Ishikawa (cell line): ENCODE measurements at regions not wholly inside any gene's neighbourhood (a gene's known extent, or its start where the extent isn't known, plus 50 kb on each side); places are given as distances from the start of the nearest gene placed in this dataset.

Source experiments
- CEBPB ChIP-seq: IDR thresholded peaks from 2 replicates; pipeline ENCODE4 v1.6.1; 2012
- CREB1 ChIP-seq: IDR thresholded peaks from 2 replicates; pipeline ENCODE4 v1.6.1; 2012; ENCODE audit warnings: low read depth
- EGR1 ChIP-seq: IDR thresholded peaks from 2 replicates; pipeline ENCODE4 v1.6.1; 2012
- EP300 ChIP-seq: IDR thresholded peaks from 2 replicates; pipeline ENCODE4 v1.6.1; 2012; ENCODE audit warnings: borderline replicate concordance
- FOXM1 ChIP-seq: IDR thresholded peaks from 2 replicates; pipeline ENCODE4 v1.6.1; 2012; ENCODE audit warnings: low read depth, borderline replicate concordance
- NFIC ChIP-seq: IDR thresholded peaks from 2 replicates; pipeline ENCODE4 v1.6.1; 2012
- RAD21 ChIP-seq: IDR thresholded peaks from 2 replicates; pipeline ENCODE4 v1.6.1; 2012; ENCODE audit warnings: low read depth
- TAF1 ChIP-seq: IDR thresholded peaks from 2 replicates; pipeline ENCODE4 v1.6.1; 2012; ENCODE audit warnings: low read depth, mild to moderate bottlenecking
- TCF12 ChIP-seq: IDR thresholded peaks from 2 replicates; pipeline ENCODE4 v1.6.1; 2012; ENCODE audit warnings: low read depth
- TEAD4 ChIP-seq: IDR thresholded peaks from 2 replicates; pipeline ENCODE4 v1.6.1; 2012
- YY1 ChIP-seq: IDR thresholded peaks from 2 replicates; pipeline ENCODE4 v1.6.1; 2012; ENCODE audit warnings: low read depth
- ZBTB7A ChIP-seq: IDR thresholded peaks from 2 replicates; pipeline ENCODE4 v1.6.1; 2012; ENCODE audit warnings: low read depth
- TF ChIP-seq, protein P1 (sequence below): IDR thresholded peaks from 2 replicates; pipeline ENCODE4 v1.6.1; 2012; ENCODE audit warnings: low read depth, mild to moderate bottlenecking
- TF ChIP-seq, protein P2 (sequence below): IDR thresholded peaks from 2 replicates; pipeline ENCODE4 v1.6.1; 2012
- TF ChIP-seq, protein P3 (sequence below): IDR thresholded peaks from 2 replicates; pipeline ENCODE4 v1.6.1; 2012

GRCh38 chr13:82115391-82115790, 1766.9 kb downstream of the SLITRK1 start:
- TF ChIP-seq CREB1 (no peak), RAD21 (no peak), EP300 (no peak), YY1 (no peak), TAF1 (no peak), TEAD4 (no peak), EGR1 (no peak), ZBTB7A (no peak), FOXM1 (no peak), TCF12 (no peak), NFIC (no peak), CEBPB (no peak)
- TF ChIP-seq, protein P1, sequence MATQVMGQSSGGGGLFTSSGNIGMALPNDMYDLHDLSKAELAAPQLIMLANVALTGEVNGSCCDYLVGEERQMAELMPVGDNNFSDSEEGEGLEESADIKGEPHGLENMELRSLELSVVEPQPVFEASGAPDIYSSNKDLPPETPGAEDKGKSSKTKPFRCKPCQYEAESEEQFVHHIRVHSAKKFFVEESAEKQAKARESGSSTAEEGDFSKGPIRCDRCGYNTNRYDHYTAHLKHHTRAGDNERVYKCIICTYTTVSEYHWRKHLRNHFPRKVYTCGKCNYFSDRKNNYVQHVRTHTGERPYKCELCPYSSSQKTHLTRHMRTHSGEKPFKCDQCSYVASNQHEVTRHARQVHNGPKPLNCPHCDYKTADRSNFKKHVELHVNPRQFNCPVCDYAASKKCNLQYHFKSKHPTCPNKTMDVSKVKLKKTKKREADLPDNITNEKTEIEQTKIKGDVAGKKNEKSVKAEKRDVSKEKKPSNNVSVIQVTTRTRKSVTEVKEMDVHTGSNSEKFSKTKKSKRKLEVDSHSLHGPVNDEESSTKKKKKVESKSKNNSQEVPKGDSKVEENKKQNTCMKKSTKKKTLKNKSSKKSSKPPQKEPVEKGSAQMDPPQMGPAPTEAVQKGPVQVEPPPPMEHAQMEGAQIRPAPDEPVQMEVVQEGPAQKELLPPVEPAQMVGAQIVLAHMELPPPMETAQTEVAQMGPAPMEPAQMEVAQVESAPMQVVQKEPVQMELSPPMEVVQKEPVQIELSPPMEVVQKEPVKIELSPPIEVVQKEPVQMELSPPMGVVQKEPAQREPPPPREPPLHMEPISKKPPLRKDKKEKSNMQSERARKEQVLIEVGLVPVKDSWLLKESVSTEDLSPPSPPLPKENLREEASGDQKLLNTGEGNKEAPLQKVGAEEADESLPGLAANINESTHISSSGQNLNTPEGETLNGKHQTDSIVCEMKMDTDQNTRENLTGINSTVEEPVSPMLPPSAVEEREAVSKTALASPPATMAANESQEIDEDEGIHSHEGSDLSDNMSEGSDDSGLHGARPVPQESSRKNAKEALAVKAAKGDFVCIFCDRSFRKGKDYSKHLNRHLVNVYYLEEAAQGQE, result no peak
- TF ChIP-seq, protein P2, sequence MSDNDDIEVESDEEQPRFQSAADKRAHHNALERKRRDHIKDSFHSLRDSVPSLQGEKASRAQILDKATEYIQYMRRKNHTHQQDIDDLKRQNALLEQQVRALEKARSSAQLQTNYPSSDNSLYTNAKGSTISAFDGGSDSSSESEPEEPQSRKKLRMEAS, result no peak
- TF ChIP-seq, protein P3, sequence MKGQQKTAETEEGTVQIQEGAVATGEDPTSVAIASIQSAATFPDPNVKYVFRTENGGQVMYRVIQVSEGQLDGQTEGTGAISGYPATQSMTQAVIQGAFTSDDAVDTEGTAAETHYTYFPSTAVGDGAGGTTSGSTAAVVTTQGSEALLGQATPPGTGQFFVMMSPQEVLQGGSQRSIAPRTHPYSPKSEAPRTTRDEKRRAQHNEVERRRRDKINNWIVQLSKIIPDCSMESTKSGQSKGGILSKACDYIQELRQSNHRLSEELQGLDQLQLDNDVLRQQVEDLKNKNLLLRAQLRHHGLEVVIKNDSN, result no peak

GRCh38 chr13:82096256-82096655, 1755.3 kb upstream of the SPRY2 start:
- TF ChIP-seq NFIC (no peak), TEAD4 (no peak), ZBTB7A (no peak)
- TF ChIP-seq, protein P1, result no peak

DNA sequence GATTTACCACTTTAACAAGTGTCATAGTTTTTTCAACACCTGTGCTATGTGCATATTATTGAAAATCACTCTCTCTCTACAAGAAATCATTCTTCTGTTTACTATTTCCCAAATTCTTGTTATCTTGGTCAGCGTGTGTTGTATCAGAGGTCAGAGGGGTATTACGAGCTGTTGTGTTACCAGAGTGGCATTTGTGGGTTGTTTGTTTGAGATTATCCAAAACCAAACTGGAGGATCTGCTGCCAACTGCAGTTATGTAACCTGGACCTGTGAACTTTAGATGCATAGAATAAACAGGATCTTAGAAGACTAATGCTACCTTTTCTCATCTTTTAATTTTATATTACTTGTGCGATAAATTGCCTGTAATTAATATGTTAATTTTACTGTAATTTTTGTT, 1751.4 kb upstream of the SPRY2 start:
- TF ChIP-seq EP300 (no peak), YY1 (no peak)

DNA sequence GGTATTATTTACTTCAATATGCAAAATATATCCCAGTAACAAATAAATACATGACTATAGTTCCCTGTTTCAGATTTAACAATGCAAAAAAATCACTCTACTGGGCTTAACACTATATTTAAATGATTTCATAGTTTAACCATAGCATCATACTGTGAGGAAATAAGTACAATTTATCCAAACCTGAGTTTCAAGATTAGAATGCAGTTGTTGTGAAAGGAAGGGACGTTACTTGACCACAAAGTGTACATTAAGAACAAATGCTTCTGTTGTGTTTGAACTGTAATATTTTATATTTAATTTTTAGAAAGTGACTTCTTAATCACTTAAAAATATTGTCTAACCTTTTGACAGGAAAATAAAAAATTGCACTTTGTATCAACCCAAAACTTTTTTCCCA, 1747.9 kb upstream of the SPRY2 start:
- TF ChIP-seq TEAD4, result no peak
- TF ChIP-seq CEBPB, result no peak
- no peak for TF ChIP-seq TCF12
- no peak for TF ChIP-seq TAF1
- TF ChIP-seq, protein P1, result no peak
- TF ChIP-seq, protein P2, result no peak
- TF ChIP-seq FOXM1, result no peak
- TF ChIP-seq YY1, result no peak
- TF ChIP-seq EP300, result no peak
- no peak for TF ChIP-seq RAD21
- TF ChIP-seq NFIC, result no peak

- TF ChIP-seq ZBTB7A (no peak), CEBPB (no peak), CREB1 (no peak), RAD21 (no peak), TEAD4 (no peak)
- TF ChIP-seq, protein P3, result no peak
- TF ChIP-seq, protein P2, result no peak
Measured at GRCh38 chr13:82076496-82076895, 1735.6 kb upstream of the SPRY2 start.

DNA sequence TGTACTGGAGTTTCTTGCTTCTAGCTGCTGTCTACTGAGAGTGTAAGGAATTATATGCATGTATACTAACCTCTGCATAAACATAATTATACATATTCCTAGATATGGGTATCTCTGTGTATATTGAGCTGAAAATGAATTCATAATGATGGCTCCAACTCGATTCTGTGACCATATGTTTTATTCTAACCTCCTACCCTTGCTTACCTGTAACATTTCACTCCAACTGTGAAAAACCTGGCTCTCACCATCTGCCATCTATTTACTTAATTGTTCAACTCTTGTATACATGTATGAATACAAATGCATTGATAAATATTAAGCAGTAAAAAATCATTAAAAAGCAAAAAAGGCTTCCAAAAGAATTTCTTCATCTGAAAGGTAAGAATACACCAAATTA, 1729.5 kb upstream of the SPRY2 start:
- TF ChIP-seq EP300 (no peak), ZBTB7A (no peak), TEAD4 (no peak), FOXM1 (no peak), CREB1 (no peak), CEBPB (no peak), EGR1 (no peak), NFIC (no peak)
- TF ChIP-seq, protein P3, result no peak
